SK-N-SH (cell line): ENCODE measurements at regions not wholly inside any gene's neighbourhood (a gene's known extent, or its start where the extent isn't known, plus 50 kb on each side); places are given as distances from the start of the nearest gene placed in this dataset.

Source experiments
- CTCF ChIA-PET: fragments of 300-600, 350-600 bp; formaldehyde crosslinking; extraction: SDS; loops from one replicate; lab custom pipeline; 2021; lab: Yijun Ruan, JAX
- POLR2A ChIA-PET: fragments of 350-600 bp; sonication (Branson Sonifier 250); formaldehyde crosslinking; extraction: SDS; loops from one replicate; lab custom pipeline; 2020; ENCODE audit warnings: antibody characterized with exemption, inconsistent platforms; lab: Yijun Ruan, JAX
- DNase-seq: peaks from one replicate; pipeline ENCODE4 v3.0.0; 2012
- H2AFZ ChIP-seq: fragments of 200-600 bp; sonication (generic); 2 replicates; pipeline ENCODE4 v1.8.1; 2016; ENCODE audit warnings: antibody characterized with exemption, mild to moderate bottlenecking, low read depth
- H3F3A ChIP-seq: fragments of 200-600 bp; sonication (generic); replicated peaks from 2 replicates; pipeline ENCODE3; 2016; ENCODE audit warnings: antibody characterized with exemption, mild to moderate bottlenecking; ENCODE audit not compliant: insufficient read depth
- H3K27ac ChIP-seq, 2 experiments: fragments of 200-500 bp in 1 of 2; fragments of 200-600 bp in 1 of 2; sonication (Bioruptor generic) in 1 of 2; sonication (generic), shearing (Covaris generic) in 1 of 2; 2 replicates each; pipeline versions ENCODE4 v1.5.1 to v1.6.1; 2014 to 2016; ENCODE audit warnings: low read depth in 2 of 2, inconsistent platforms in 1 of 2, low read length in 1 of 2, mild to moderate bottlenecking in 1 of 2, mixed read lengths in 1 of 2
- H3K27me3 ChIP-seq: fragments of 200-600 bp; sonication (generic), shearing (Covaris generic); 2 replicates; pipeline ENCODE4 v1.6.1; 2016; ENCODE audit warnings: mixed run types; ENCODE audit not compliant: insufficient read depth
- H3K36me3 ChIP-seq, 2 experiments: fragments of 200-500 bp in 1 of 2; fragments of 200-600 bp in 1 of 2; sonication (Bioruptor generic) in 1 of 2; sonication (generic) in 1 of 2; replicated peaks in 1 of 2; 2 replicates each; pipeline versions ENCODE3 to v1.5.1; 2014 to 2016; ENCODE audit warnings: low read length in 1 of 2, mild to moderate bottlenecking in 1 of 2; ENCODE audit not compliant: insufficient read depth in 2 of 2, control insufficient read depth in 1 of 2
- H3K4me1 ChIP-seq, 2 experiments: fragments of 200-500 bp in 1 of 2; fragments of 200-600 bp in 1 of 2; sonication (Bioruptor generic) in 1 of 2; sonication (generic), shearing (Covaris generic) in 1 of 2; 2 replicates each; pipeline versions ENCODE4 v1.5.1 to v1.6.1; 2014 to 2016; ENCODE audit warnings: low read depth in 1 of 2, low read length in 1 of 2, mixed run types in 1 of 2; ENCODE audit not compliant: insufficient read depth in 2 of 2, control insufficient read depth in 1 of 2
- H3K4me2 ChIP-seq: fragments of 200-600 bp; sonication (generic), shearing (Covaris generic); 2 replicates; pipeline ENCODE4 v1.6.1; 2017; ENCODE audit warnings: mixed run types
- H3K4me3 ChIP-seq, 2 experiments: fragments of 200-500 bp in 1 of 2; fragments of 200-600 bp in 1 of 2; sonication (Bioruptor generic) in 1 of 2; sonication (generic), shearing (Covaris generic) in 1 of 2; 2 replicates each; pipeline versions ENCODE4 v1.5.1 to v1.8.1; 2014 to 2016; ENCODE audit warnings: low read depth in 2 of 2, inconsistent platforms in 1 of 2, low read length in 1 of 2, mild to moderate bottlenecking in 1 of 2, mixed read lengths in 1 of 2, moderate library complexity in 1 of 2
- H3K79me2 ChIP-seq: fragments of 200-600 bp; sonication (generic); 2 replicates; pipeline ENCODE4 v1.8.1; 2017; ENCODE audit warnings: mild to moderate bottlenecking; ENCODE audit not compliant: insufficient read depth
- H3K9ac ChIP-seq: fragments of 200-600 bp; sonication (generic); 2 replicates; pipeline ENCODE4 v1.6.1; 2017; ENCODE audit warnings: mixed run types
- H3K9me2 ChIP-seq: fragments of 200-600 bp; sonication (generic); 2 replicates; pipeline ENCODE4 v1.6.1; 2017; ENCODE audit warnings: mixed run types
- H3K9me3 ChIP-seq: fragments of 200-600 bp; sonication (generic); 2 replicates; pipeline ENCODE4 v1.6.1; 2017; ENCODE audit warnings: mixed run types, mild to moderate bottlenecking, moderate library complexity
- H4K20me1 ChIP-seq: fragments of 200-600 bp; sonication (generic); 2 replicates; pipeline ENCODE4 v1.6.1; 2017; ENCODE audit warnings: mild to moderate bottlenecking, mixed run types; ENCODE audit not compliant: insufficient read depth
- ELF1 ChIP-seq: IDR thresholded peaks from 2 replicates; pipeline ENCODE4 v1.4.0; 2012
- EP300 ChIP-seq, 2 experiments: IDR thresholded peaks; 2 replicates each; pipeline versions ENCODE4 v1.4.0 to v1.6.1; 2012; ENCODE audit warnings: borderline replicate concordance in 1 of 2, low read depth in 1 of 2, low read length in 1 of 2
- EZH2phosphoT487 ChIP-seq: fragments of 200-600 bp; sonication (generic); IDR thresholded peaks from 2 replicates; pipeline ENCODE4 v1.6.1; 2017; ENCODE audit warnings: low read depth, mixed run types, mild to moderate bottlenecking, antibody characterized with exemption, moderate library complexity, borderline replicate concordance
- FOXJ3 ChIP-seq: sonication (generic); formaldehyde crosslinking; IDR thresholded peaks from 2 replicates; pipeline ENCODE4 v1.5.1; 2020; ENCODE audit warnings: mild to moderate bottlenecking, missing genetic modification reagents
- GABPA ChIP-seq: IDR thresholded peaks from 2 replicates; pipeline ENCODE4 v1.4.0; 2012; ENCODE audit warnings: low read depth, mild to moderate bottlenecking
- NRF1 ChIP-seq: IDR thresholded peaks from 2 replicates; pipeline ENCODE4 v1.6.1; 2012; ENCODE audit warnings: low read depth, mild to moderate bottlenecking, low read length
- PBX3 ChIP-seq: IDR thresholded peaks from 2 replicates; pipeline ENCODE4; 2012
- RAD21 ChIP-seq: IDR thresholded peaks from 2 replicates; pipeline ENCODE4 v1.6.1; 2012; ENCODE audit warnings: mild to moderate bottlenecking, low read length
- RCOR1 ChIP-seq: fragments of 150-350 bp; IDR thresholded peaks from 2 replicates; pipeline ENCODE4 v1.6.1; 2017; ENCODE audit warnings: antibody characterized with exemption, low read length
- REST ChIP-seq: IDR thresholded peaks from 2 replicates; pipeline ENCODE4 v1.6.1; 2012; ENCODE audit warnings: mild to moderate bottlenecking, low read depth, low read length, moderate library complexity
- RFX5 ChIP-seq: IDR thresholded peaks from 2 replicates; pipeline ENCODE4 v1.6.1; 2012; ENCODE audit warnings: mild to moderate bottlenecking, improper control_type of control experiment, low read length
- SMC3 ChIP-seq: IDR thresholded peaks from 2 replicates; pipeline ENCODE4 v1.6.1; 2012; ENCODE audit warnings: low read depth, low read length, improper control_type of control experiment
- TCF12 ChIP-seq: IDR thresholded peaks from 2 replicates; pipeline ENCODE4 v1.4.0; 2012
- ZBTB33 ChIP-seq: IDR thresholded peaks from 2 replicates; pipeline ENCODE4 v1.4.0; 2012; ENCODE audit warnings: low read depth, borderline replicate concordance
- WGBS: methylation state at CpG from one replicate; pipeline ENCODE4 v1.1.6; 2017; ENCODE audit warnings: low lambda C conversion rate; 5-methylcytosine and 5-hydroxymethylcytosine counted together
- TF ChIP-seq, protein P1 (sequence below): IDR thresholded peaks from 2 replicates; pipeline ENCODE4 v1.4.0; 2012; ENCODE audit warnings: low read depth
- TF ChIP-seq, protein P2 (sequence below): fragments of 200-600 bp; sonication (generic); IDR thresholded peaks from 2 replicates; pipeline ENCODE4 v1.6.1; 2017; ENCODE audit warnings: antibody characterized with exemption, mild to moderate bottlenecking, moderate library complexity
- TF ChIP-seq, protein P3 (sequence below): fragments of 150-350 bp; IDR thresholded peaks from 2 replicates; pipeline ENCODE4 v1.6.1; 2017; ENCODE audit warnings: antibody characterized with exemption, low read length, low read depth, borderline replicate concordance

GRCh38 chrX:116756958-116757357 lies 294.2 kb upstream of the CT83 start (continued):
- no peak for TF ChIP-seq REST
- no peak for TF ChIP-seq RAD21
- no peak for TF ChIP-seq SMC3

DNA sequence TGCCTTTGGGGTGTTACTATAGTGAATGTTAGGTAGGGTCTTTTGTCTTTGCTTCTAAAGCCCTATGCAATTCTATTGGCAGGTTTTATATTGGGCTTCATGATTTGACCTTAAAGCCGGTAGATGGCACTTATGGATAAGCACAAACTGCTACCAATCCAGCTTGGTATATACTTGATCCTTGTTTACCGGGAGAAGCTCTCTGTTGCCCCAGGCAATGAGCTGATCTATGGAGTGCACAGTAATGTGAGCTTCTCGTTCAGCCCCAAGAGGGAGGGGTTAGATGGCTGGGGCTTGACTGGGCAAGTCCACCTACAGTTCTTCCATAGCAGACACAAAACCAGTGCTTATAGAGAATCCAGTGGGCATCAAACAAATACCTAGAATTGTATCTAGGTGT lies 287.2 kb upstream of the CT83 start:
- no peaks in the 10 kb centered on the region for H3K79me2 ChIP-seq
- 12% methylated on average over 3 of the region's 3 CpGs for WGBS
- H3K27me3 ChIP-seq: no peaks in the 10 kb centered on the region
- H3K9me3 ChIP-seq: no peaks in the 10 kb centered on the region
- CTCF ChIA-PET: no interaction called here
- no peak overlapping the region for H2AFZ ChIP-seq
- POLR2A ChIA-PET: no interaction called here
- H3K9me2 ChIP-seq: no peaks in the 10 kb centered on the region
- no peak overlapping the region for H3K4me3 ChIP-seq
- H3K4me2 ChIP-seq: no peak overlapping the region
- no peaks in the 10 kb centered on the region for H4K20me1 ChIP-seq
- H3K9ac ChIP-seq: no peak overlapping the region
- H3F3A ChIP-seq: no peaks in the 10 kb centered on the region
- no peak for DNase-seq
- no peaks in the 10 kb centered on the region for H3K36me3 ChIP-seq
- H3K27ac ChIP-seq: no peak overlapping the region
- no peak for TF ChIP-seq PBX3
- TF ChIP-seq, protein P1, sequence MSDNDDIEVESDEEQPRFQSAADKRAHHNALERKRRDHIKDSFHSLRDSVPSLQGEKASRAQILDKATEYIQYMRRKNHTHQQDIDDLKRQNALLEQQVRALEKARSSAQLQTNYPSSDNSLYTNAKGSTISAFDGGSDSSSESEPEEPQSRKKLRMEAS: no peak
- no peak for TF ChIP-seq TCF12
- TF ChIP-seq SMC3: no peak
- TF ChIP-seq RCOR1: no peak
- TF ChIP-seq, protein P2, sequence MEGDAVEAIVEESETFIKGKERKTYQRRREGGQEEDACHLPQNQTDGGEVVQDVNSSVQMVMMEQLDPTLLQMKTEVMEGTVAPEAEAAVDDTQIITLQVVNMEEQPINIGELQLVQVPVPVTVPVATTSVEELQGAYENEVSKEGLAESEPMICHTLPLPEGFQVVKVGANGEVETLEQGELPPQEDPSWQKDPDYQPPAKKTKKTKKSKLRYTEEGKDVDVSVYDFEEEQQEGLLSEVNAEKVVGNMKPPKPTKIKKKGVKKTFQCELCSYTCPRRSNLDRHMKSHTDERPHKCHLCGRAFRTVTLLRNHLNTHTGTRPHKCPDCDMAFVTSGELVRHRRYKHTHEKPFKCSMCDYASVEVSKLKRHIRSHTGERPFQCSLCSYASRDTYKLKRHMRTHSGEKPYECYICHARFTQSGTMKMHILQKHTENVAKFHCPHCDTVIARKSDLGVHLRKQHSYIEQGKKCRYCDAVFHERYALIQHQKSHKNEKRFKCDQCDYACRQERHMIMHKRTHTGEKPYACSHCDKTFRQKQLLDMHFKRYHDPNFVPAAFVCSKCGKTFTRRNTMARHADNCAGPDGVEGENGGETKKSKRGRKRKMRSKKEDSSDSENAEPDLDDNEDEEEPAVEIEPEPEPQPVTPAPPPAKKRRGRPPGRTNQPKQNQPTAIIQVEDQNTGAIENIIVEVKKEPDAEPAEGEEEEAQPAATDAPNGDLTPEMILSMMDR: no peak
- no peak for TF ChIP-seq FOXJ3 (CRISPR knock-in tag)
- no peak for TF ChIP-seq RAD21
- no peak for TF ChIP-seq GABPA
- TF ChIP-seq EZH2phosphoT487: no peak
- TF ChIP-seq EP300 (IDR thresholded peaks at IDR 0.05; ENCODE audit: borderline replicate concordance in 1 of 2, low read depth in 1 of 2, low read length in 1 of 2): no peak
- TF ChIP-seq NRF1: no peak
- TF ChIP-seq, protein P3, sequence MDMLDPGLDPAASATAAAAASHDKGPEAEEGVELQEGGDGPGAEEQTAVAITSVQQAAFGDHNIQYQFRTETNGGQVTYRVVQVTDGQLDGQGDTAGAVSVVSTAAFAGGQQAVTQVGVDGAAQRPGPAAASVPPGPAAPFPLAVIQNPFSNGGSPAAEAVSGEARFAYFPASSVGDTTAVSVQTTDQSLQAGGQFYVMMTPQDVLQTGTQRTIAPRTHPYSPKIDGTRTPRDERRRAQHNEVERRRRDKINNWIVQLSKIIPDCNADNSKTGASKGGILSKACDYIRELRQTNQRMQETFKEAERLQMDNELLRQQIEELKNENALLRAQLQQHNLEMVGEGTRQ: no peak
- TF ChIP-seq RFX5: no peak
- TF ChIP-seq ELF1: no peak
- TF ChIP-seq ZBTB33: no peak
- H3K4me1 ChIP-seq: no peaks in the 10 kb centered on the region
